ENCODE measurements at regions not wholly inside any gene's neighbourhood (a gene's known extent, or its start where the extent isn't known, plus 50 kb on each side); places are given as distances from the start of the nearest gene placed in this dataset.

DNA sequence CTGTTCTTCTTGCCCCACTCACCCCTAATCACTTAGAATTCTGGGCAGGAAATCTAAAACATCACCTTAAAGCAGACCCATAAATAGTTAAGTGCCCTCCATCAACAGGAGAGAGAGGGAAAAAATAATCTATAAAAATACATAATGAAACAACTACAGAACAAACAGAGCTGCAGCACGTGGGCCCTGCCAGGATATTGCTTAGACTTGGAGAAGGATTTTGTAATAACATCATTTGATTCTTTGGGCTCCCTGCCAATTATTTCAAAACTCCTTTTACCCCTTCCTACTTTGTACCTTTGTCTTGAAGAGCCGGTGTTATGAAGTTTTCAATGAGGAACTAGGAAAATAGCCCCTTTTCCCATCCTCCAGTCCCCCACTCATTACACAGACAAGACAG lies 130.6 kb upstream of the TOX3 start (continued):
- TF ChIP-seq, protein P1, sequence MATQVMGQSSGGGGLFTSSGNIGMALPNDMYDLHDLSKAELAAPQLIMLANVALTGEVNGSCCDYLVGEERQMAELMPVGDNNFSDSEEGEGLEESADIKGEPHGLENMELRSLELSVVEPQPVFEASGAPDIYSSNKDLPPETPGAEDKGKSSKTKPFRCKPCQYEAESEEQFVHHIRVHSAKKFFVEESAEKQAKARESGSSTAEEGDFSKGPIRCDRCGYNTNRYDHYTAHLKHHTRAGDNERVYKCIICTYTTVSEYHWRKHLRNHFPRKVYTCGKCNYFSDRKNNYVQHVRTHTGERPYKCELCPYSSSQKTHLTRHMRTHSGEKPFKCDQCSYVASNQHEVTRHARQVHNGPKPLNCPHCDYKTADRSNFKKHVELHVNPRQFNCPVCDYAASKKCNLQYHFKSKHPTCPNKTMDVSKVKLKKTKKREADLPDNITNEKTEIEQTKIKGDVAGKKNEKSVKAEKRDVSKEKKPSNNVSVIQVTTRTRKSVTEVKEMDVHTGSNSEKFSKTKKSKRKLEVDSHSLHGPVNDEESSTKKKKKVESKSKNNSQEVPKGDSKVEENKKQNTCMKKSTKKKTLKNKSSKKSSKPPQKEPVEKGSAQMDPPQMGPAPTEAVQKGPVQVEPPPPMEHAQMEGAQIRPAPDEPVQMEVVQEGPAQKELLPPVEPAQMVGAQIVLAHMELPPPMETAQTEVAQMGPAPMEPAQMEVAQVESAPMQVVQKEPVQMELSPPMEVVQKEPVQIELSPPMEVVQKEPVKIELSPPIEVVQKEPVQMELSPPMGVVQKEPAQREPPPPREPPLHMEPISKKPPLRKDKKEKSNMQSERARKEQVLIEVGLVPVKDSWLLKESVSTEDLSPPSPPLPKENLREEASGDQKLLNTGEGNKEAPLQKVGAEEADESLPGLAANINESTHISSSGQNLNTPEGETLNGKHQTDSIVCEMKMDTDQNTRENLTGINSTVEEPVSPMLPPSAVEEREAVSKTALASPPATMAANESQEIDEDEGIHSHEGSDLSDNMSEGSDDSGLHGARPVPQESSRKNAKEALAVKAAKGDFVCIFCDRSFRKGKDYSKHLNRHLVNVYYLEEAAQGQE (IDR thresholded peaks at IDR 0.05; ENCODE audit: unreplicated experiment): no peak
- TF ChIP-seq ZNF114 (CRISPR knock-in tag; IDR thresholded peaks at IDR 0.05) (no peak), CREB1 (CRISPR knock-in tag; IDR thresholded peaks at IDR 0.05; ENCODE audit: low read depth) (no peak)
- TF ChIP-seq, protein P2, sequence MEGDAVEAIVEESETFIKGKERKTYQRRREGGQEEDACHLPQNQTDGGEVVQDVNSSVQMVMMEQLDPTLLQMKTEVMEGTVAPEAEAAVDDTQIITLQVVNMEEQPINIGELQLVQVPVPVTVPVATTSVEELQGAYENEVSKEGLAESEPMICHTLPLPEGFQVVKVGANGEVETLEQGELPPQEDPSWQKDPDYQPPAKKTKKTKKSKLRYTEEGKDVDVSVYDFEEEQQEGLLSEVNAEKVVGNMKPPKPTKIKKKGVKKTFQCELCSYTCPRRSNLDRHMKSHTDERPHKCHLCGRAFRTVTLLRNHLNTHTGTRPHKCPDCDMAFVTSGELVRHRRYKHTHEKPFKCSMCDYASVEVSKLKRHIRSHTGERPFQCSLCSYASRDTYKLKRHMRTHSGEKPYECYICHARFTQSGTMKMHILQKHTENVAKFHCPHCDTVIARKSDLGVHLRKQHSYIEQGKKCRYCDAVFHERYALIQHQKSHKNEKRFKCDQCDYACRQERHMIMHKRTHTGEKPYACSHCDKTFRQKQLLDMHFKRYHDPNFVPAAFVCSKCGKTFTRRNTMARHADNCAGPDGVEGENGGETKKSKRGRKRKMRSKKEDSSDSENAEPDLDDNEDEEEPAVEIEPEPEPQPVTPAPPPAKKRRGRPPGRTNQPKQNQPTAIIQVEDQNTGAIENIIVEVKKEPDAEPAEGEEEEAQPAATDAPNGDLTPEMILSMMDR (conservative IDR thresholded peaks at IDR 0.05; ENCODE audit: low read depth in 2 of 2): no peak

GRCh38 chr16:52676959-52677358 lies 130.0 kb upstream of the TOX3 start:
- Histone ChIP-seq H3K36me3 (ENCODE audit: insufficient read depth) (no peaks in the 10 kb centered on the region), H3K27me3 (ENCODE audit: insufficient read depth) (no peaks in the 10 kb centered on the region), H3K4me3 (no peak overlapping the region), H3K4me1 (ENCODE audit: insufficient read depth) (no peaks in the 10 kb centered on the region), H3K9me2 (ENCODE audit: insufficient read depth) (peaks cover 3% of the 10 kb centered on the region; the same call in 1 of the 2 replicates), H3K27ac (ENCODE audit: low read depth) (no peak overlapping the region), H3K79me2 (replicated peaks; ENCODE audit: insufficient read depth) (no peaks in the 10 kb centered on the region), H4K20me1 (replicated peaks; ENCODE audit: insufficient read depth) (no peaks in the 10 kb centered on the region), H2AFZ (no peak overlapping the region), H3F3A (replicated peaks; ENCODE audit: low read depth) (no peaks in the 10 kb centered on the region), H3K4me2 (no peak overlapping the region)
- ATAC-seq (no peak), DNase-seq (ENCODE audit: low spot score) (no peak)
- no peaks in the 10 kb centered on the region for H3K4me1 Mint-ChIP-seq
- H3K27ac Mint-ChIP-seq: no peak overlapping the region
- H3K36me3 Mint-ChIP-seq (ENCODE audit: low read depth): no peaks in the 10 kb centered on the region
- peaks cover 2% of the 10 kb centered on the region for H3K27me3 Mint-ChIP-seq (ENCODE audit: insufficient read depth, low read depth, poor library complexity)
- no peaks in the 10 kb centered on the region for H3K9me3 Mint-ChIP-seq
- no peak overlapping the region for H3K4me3 Mint-ChIP-seq
- TF ChIP-seq JUNB (IDR thresholded peaks at IDR 0.05; ENCODE audit: unreplicated experiment) (no peak), POLR2AphosphoS5 (IDR thresholded peaks at IDR 0.05; ENCODE audit: low read depth) (no peak), NANOG (IDR thresholded peaks at IDR 0.05; ENCODE audit: borderline replicate concordance) (no peak), ZNF331 (CRISPR knock-in tag; IDR thresholded peaks at IDR 0.05; ENCODE audit: low read depth) (no peak), EZH2 (IDR thresholded peaks at IDR 0.05; ENCODE audit: low read depth, unreplicated experiment) (no peak), ZNF462 (CRISPR knock-in tag; IDR thresholded peaks at IDR 0.05) (no peak), EZH2phosphoT487 (IDR thresholded peaks at IDR 0.05; ENCODE audit: unreplicated experiment) (no peak)
- TF ChIP-seq, protein P2 (conservative IDR thresholded peaks at IDR 0.05; ENCODE audit: low read depth in 2 of 2): no peak

All from GM23338 (cell line).